ENCODE measurements at regions not wholly inside any gene's neighbourhood (a gene's known extent, or its start where the extent isn't known, plus 50 kb on each side); places are given as distances from the start of the nearest gene placed in this dataset.

DNA sequence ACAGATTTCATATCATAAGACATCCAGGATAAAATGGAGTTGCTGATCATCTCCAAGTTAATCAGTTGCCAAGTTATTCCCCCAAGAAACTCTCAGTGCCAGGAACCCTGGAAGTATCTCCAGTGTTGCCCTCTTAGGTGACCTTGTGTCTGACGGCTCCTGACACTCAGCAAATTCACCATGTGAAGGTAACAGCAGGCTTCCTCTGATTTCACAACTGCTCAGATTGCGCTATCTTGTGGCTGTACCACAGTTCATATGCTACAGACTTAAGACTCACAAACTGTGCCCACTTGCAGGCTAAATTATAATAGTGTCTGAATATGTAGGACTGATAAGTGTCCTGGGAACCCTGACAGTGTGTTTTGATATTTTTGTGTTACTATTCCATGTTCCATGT, 186.6 kb upstream of the OPRM1 start:
- Histone ChIP-seq H3F3A (ENCODE audit: insufficient read depth, low read length, poor library complexity, severe bottlenecking) (no peaks in the 10 kb centered on the region), H4K20me1 (ENCODE audit: insufficient read depth) (no peaks in the 10 kb centered on the region), H2AFZ (ENCODE audit: low read depth, low read length) (no peak overlapping the region), H3K36me3 (ENCODE audit: insufficient read depth, low read length) (no peaks in the 10 kb centered on the region), H3K79me2 (replicated peaks; ENCODE audit: insufficient read depth, low read length) (no peaks in the 10 kb centered on the region), H3K27me3 (ENCODE audit: insufficient read depth, low read depth, low read length) (no peaks in the 10 kb centered on the region), H3K4me2 (ENCODE audit: low read length) (no peak overlapping the region), H3K4me3 (ENCODE audit: low read length) (no peak overlapping the region), H3K9ac (ENCODE audit: low read length) (no peak overlapping the region), H3K27ac (ENCODE audit: low read length) (no peak overlapping the region), H3K9me3 (ENCODE audit: low read length) (no peaks in the 10 kb centered on the region), H3K9me2 (ENCODE audit: insufficient read depth, low read length) (no peaks in the 10 kb centered on the region)
- no peak for TF ChIP-seq SMC3 (conservative IDR thresholded peaks at IDR 0.05; ENCODE audit: poor library complexity)
- TF ChIP-seq, protein P1, sequence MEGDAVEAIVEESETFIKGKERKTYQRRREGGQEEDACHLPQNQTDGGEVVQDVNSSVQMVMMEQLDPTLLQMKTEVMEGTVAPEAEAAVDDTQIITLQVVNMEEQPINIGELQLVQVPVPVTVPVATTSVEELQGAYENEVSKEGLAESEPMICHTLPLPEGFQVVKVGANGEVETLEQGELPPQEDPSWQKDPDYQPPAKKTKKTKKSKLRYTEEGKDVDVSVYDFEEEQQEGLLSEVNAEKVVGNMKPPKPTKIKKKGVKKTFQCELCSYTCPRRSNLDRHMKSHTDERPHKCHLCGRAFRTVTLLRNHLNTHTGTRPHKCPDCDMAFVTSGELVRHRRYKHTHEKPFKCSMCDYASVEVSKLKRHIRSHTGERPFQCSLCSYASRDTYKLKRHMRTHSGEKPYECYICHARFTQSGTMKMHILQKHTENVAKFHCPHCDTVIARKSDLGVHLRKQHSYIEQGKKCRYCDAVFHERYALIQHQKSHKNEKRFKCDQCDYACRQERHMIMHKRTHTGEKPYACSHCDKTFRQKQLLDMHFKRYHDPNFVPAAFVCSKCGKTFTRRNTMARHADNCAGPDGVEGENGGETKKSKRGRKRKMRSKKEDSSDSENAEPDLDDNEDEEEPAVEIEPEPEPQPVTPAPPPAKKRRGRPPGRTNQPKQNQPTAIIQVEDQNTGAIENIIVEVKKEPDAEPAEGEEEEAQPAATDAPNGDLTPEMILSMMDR (IDR thresholded peaks at IDR 0.05; ENCODE audit: poor library complexity, severe bottlenecking), result no peak
- TF ChIP-seq POLR2AphosphoS5 (IDR thresholded peaks at IDR 0.05), result no peak

DNA sequence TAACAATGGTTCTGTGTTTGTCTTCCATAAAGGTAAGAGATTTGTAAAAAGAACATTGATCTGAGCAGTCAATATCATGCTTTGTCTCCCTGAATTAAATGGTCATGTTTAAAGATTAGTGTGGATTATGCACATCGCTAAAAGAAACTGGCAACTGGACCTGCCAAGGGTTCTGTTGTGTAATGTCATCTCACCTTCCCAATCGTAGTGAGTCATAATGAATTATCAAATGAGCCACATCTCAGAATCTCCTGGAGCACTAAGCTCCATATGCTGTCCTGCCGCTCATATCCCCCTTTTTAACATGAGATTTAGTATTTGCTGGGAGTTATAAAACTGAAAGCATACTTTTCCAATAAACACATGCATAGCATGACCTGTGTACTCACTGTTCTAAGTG, 187.0 kb upstream of the OPRM1 start:
- H3K4me3 ChIP-seq (ENCODE audit: low read length), result no peak overlapping the region
- no peaks in the 10 kb centered on the region for H3F3A ChIP-seq (ENCODE audit: insufficient read depth, low read length, poor library complexity, severe bottlenecking)
- no peaks in the 10 kb centered on the region for H3K9me2 ChIP-seq (ENCODE audit: insufficient read depth, low read length)
- H3K79me2 ChIP-seq (replicated peaks; ENCODE audit: insufficient read depth, low read length), result no peaks in the 10 kb centered on the region
- no peak overlapping the region for H3K9ac ChIP-seq (ENCODE audit: low read length)
- no peaks in the 10 kb centered on the region for H3K27me3 ChIP-seq (ENCODE audit: insufficient read depth, low read depth, low read length)
- no peak overlapping the region for H3K27ac ChIP-seq (ENCODE audit: low read length)
- no peak overlapping the region for H3K4me2 ChIP-seq (ENCODE audit: low read length)
- no peaks in the 10 kb centered on the region for H4K20me1 ChIP-seq (ENCODE audit: insufficient read depth)
- no peaks in the 10 kb centered on the region for H3K9me3 ChIP-seq (ENCODE audit: low read length)
- H2AFZ ChIP-seq (ENCODE audit: low read depth, low read length), result no peak overlapping the region
- TF ChIP-seq EP300 (conservative IDR thresholded peaks at IDR 0.05; ENCODE audit: poor library complexity, severe bottlenecking) (no peak), MXI1 (conservative IDR thresholded peaks at IDR 0.05; ENCODE audit: poor library complexity, severe bottlenecking) (no peak), POLR2AphosphoS5 (IDR thresholded peaks at IDR 0.05) (no peak), SMC3 (conservative IDR thresholded peaks at IDR 0.05; ENCODE audit: poor library complexity) (no peak), RAD21 (conservative IDR thresholded peaks at IDR 0.05) (no peak), TAF1 (IDR thresholded peaks at IDR 0.05; ENCODE audit: low read depth) (no peak), EZH2 (IDR thresholded peaks at IDR 0.05; ENCODE audit: borderline replicate concordance, insufficient read depth, low read length, poor library complexity, severe bottlenecking) (no peak)
- TF ChIP-seq, protein P2, sequence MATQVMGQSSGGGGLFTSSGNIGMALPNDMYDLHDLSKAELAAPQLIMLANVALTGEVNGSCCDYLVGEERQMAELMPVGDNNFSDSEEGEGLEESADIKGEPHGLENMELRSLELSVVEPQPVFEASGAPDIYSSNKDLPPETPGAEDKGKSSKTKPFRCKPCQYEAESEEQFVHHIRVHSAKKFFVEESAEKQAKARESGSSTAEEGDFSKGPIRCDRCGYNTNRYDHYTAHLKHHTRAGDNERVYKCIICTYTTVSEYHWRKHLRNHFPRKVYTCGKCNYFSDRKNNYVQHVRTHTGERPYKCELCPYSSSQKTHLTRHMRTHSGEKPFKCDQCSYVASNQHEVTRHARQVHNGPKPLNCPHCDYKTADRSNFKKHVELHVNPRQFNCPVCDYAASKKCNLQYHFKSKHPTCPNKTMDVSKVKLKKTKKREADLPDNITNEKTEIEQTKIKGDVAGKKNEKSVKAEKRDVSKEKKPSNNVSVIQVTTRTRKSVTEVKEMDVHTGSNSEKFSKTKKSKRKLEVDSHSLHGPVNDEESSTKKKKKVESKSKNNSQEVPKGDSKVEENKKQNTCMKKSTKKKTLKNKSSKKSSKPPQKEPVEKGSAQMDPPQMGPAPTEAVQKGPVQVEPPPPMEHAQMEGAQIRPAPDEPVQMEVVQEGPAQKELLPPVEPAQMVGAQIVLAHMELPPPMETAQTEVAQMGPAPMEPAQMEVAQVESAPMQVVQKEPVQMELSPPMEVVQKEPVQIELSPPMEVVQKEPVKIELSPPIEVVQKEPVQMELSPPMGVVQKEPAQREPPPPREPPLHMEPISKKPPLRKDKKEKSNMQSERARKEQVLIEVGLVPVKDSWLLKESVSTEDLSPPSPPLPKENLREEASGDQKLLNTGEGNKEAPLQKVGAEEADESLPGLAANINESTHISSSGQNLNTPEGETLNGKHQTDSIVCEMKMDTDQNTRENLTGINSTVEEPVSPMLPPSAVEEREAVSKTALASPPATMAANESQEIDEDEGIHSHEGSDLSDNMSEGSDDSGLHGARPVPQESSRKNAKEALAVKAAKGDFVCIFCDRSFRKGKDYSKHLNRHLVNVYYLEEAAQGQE (IDR thresholded peaks at IDR 0.05; ENCODE audit: borderline replicate concordance), result no peak
- TF ChIP-seq, protein P1 (IDR thresholded peaks at IDR 0.05; ENCODE audit: poor library complexity, severe bottlenecking), result no peak
- H3K36me3 ChIP-seq (ENCODE audit: insufficient read depth, low read length), result no peaks in the 10 kb centered on the region

Measured in neural cell (in vitro differentiated cells).